Tibial nerve (tissue), 3 donors: ENCODE measurements at regions not wholly inside any gene's neighbourhood (a gene's known extent, or its start where the extent isn't known, plus 50 kb on each side); places are given as distances from the start of the nearest gene placed in this dataset.

ENCODE experiments used
- POLR2A ChIP-seq, 2 donors: fragments of 450-650 bp; IDR thresholded peaks; one replicate each; pipeline ENCODE4 v1.6.1; 2017; ENCODE audit warnings: antibody characterized with exemption in 2 of 2, mild to moderate bottlenecking in 2 of 2, moderate library complexity in 2 of 2
- TF ChIP-seq, protein P1 (sequence below), 5 experiments: fragments of 200-600 bp in 3 of 5; fragments of 450-650 bp in 2 of 5; sonication (generic) in 3 of 5; IDR thresholded peaks; one replicate each; pipeline ENCODE4 v1.5.1; 2016 to 2019; ENCODE audit warnings: antibody characterized with exemption in 5 of 5, mild to moderate bottlenecking in 3 of 5, moderate library complexity in 2 of 5

- TF ChIP-seq, protein P1, sequence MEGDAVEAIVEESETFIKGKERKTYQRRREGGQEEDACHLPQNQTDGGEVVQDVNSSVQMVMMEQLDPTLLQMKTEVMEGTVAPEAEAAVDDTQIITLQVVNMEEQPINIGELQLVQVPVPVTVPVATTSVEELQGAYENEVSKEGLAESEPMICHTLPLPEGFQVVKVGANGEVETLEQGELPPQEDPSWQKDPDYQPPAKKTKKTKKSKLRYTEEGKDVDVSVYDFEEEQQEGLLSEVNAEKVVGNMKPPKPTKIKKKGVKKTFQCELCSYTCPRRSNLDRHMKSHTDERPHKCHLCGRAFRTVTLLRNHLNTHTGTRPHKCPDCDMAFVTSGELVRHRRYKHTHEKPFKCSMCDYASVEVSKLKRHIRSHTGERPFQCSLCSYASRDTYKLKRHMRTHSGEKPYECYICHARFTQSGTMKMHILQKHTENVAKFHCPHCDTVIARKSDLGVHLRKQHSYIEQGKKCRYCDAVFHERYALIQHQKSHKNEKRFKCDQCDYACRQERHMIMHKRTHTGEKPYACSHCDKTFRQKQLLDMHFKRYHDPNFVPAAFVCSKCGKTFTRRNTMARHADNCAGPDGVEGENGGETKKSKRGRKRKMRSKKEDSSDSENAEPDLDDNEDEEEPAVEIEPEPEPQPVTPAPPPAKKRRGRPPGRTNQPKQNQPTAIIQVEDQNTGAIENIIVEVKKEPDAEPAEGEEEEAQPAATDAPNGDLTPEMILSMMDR (IDR thresholded peaks at IDR 0.05), result no peak
- TF ChIP-seq POLR2A (IDR thresholded peaks at IDR 0.05), result no peak
Observed at GRCh38 chr2:195150819-195151218, 506.2 kb upstream of the SLC39A10 start.
